GM18909 (cell line): ENCODE measurements at regions not wholly inside any gene's neighbourhood (a gene's known extent, or its start where the extent isn't known, plus 50 kb on each side); places are given as distances from the start of the nearest gene placed in this dataset.

Experiments used
- ATAC-seq: cut with Tn5 transposase; IDR thresholded peaks from one replicate; pipeline ENCODE4 v1.9.1; 2021; ENCODE audit warnings: mild to moderate bottlenecking; ENCODE audit not compliant: unreplicated experiment, poor library complexity

- no peak for ATAC-seq
Measured at GRCh38 chr20:58162986-58163385, 65.5 kb downstream of the ANKRD60 start.

DNA sequence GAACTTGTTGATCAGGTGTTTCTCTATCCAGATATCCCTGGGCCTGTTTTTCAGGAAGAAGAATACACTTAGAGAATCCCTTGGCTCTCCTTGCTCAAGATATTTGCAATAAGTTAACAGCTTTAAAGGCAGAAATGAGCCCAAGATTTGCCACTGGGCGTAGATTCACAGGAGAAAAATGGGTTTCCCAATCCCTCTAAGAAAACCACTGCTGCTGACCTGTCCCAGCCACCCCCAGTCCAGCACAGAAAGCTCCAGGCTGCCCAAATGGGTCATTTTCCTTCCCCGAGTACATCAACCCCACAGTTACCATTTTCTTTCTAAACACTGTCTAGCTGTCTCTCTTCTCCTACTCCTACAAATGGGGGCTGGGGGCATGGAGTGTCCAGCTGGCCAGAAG is 67.3 kb downstream of the ANKRD60 start:
- no peak for ATAC-seq

- no peak for ATAC-seq
Measured at GRCh38 chr20:58160451-58161061, 67.9 kb downstream of the ANKRD60 start.

DNA sequence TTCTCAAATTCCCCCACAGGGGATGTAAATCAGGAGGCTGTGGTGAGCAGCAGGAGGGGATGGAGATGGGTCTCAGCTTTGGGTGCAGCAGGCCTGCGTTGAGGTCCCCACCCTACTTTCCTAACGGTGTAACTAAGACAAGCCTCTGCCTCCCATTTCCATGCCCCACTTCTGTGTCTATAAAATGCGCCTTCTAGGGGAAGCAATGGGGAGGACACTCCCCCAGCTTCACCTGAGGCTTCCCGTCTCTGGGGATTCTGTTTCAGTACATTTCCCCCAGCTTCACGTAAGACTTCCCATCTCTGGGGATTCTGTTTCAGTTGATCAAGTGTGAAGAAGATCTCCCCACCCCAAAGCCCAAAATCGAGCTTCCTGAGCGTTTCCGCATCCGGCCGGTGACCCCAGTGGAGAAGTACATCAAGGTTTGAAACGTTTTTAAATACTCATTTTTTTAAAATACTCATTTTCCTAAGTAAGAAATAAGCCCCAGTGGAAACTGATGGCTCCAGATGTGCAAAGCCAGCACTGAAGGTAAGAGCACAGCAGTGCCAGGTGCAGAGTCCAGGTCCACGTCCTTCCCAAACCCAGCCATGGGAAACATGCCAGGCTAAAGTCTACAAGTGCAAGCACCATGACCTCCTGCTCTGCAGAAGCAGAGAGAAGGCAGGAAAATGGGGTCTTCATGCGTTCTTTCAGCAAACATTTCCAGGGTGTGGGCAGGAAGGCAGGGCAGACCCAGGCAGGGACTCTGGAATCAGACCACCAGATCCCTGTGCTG is 73.1 kb downstream of the ANKRD60 start:
- ATAC-seq = no peak

DNA sequence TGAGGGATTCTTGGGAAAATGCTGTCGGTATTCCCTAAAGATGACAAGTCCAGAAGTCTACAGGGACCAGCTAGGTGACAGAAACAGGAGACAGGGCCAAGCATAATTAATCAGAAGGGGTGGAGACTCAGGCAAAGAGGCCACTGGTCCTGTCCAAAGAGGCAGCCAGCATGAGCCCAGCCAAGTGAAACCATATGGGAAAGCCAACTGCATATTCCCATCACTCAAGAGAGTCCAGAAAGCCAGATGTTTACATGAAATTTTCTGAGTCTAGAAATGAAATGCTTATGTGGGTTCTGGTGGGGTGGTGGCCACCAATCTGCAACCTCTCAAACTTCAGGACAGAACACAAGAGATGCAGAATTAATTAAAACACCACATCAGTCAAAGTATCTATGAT is 74.3 kb downstream of the ANKRD60 start:
- no peak for ATAC-seq

DNA sequence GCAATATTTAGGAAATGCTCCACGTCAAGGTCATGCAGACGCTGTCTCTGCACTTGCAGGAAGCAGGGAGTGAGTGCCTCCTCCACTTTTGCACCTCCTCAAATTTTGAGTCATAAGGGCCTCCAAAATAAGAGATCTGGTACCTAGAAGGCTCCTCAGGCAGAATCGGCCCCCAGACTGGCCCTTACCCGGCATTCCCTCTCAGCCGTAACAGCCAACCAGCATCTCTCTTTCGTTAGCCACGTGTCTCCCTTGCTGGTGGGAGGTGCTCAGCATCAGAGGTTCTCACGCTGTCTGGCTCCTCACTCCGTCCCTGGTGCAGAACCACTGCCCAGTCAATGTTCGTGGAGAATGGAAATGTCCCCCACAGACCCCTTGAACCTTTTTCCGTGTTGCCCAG is 75.3 kb downstream of the ANKRD60 start:
- no peak for ATAC-seq

GRCh38 chr20:58150772-58151171 is 77.7 kb downstream of the ANKRD60 start:
- ATAC-seq = no peak

DNA sequence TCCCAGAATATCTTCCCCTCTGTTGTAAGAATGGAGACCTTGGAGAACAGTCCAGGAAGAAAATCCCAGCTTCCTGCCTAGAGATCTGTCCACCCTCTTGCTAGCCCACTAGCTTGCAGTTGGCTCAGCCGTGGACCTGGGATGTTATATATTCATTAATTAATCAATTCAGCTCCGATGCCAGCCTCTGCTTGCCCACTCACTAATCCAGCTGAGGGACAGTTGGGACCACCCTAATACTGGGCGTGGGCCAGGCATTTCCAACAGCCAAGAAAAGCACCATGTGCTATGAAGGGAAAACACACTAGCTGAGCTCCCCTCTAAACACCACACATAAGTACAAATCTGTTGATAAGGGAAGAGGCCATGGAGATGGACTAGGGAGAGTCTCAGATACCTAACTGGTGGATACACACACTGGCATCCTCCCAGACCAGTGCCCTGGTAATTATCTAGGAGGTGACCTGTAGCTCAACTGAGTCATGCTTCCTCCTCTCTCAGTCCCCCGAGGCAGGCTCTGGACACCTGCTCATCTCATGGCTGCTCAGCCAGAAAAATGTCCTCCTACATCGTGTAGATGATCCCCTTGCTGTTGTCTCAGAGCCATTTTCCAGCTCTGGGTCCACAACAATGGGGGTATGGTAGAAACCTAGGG is 78.9 kb downstream of the ANKRD60 start:
- no peak for ATAC-seq

GRCh38 chr20:58148891-58149290 is 79.6 kb downstream of the ANKRD60 start:
- ATAC-seq = no peak

DNA sequence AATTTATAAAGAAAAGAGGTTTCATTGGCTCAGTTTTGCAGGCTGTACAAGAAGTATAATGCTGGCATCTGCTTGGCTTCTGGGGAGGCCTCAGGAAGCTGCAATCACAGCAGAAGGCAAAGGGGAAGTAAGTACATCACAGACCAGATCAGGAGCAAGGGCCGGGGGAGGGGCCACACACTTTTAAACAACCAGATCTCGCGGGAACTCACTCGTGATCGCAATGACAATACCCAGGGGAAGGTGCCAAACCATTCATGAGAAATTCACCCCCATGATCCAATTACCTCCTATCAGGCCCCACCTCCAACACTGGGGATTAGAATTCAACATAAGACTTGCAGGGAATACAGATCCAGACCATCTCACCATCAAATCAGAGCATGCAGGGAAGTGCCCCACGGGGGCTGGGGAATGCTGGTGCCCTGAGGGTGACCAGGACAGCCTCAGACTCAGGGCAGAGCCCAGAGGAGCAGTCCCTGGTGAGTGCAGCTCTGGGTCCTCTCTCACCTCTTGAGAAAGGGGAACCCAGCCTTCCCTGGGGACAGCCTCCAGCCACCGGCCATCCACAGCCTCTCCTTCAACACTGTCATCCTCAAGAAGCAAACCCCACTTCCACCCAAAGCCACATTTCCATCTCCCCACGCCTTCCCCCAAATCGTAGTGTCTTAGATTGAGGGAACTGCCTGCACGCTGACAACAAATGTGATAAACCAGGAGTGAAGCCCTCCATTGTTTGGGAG is 80.7 kb downstream of the ANKRD60 start:
- no peak for ATAC-seq

DNA sequence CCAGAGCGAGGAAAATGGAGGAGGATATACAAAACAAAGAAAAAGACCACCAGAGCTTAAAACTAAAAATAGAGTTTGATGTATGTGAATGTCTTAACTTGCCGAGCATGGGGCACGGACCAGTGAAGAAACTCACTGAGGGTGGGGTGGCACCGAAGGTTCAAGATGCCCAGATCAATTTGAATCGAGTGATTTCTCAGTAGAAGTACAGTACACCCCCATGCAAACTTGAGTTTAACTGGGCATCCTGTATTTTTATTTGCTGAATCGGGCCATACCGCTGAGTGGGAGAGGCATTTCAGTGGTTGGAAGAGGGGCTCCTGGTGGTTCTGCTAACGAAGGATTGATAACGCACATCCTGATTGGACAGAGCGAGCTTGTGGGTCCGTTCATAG is 81.7 kb downstream of the ANKRD60 start:
- ATAC-seq = no peak

DNA sequence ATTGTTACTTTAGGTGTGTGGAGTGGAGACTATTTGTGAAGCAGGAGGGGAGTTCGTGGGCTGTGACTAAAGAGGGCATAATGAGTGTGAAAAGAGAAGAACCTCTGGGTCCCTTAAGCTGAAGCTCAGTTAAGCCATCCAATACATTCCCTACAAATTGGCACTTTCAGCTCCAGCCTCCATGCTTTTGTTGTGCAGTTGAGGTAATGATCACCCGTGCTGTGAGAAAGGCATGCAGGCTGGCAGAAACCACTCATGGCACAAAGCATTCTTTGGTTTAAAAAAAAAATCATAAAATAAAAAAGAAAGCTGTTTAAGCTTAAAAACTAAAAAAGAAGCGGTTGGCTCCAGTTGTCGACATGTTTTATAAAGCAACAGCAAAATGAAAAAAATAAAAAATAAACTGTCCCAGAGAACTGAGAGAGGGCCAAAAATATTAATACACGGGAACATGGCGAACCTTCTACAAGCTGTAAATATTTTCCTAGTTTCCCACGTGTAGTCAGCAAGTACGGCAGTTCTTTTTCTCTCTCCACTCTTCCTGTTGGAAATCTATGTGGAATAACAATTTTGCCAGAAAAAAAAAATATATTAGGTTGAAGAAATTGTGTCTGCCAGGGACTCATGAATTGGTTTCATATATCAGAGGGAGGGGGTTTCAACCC is 82.2 kb downstream of the ANKRD60 start:
- ATAC-seq = no peak

- no peak for ATAC-seq
Measured at GRCh38 chr20:58145506-58146080, 82.9 kb downstream of the ANKRD60 start.

- ATAC-seq = no peak
Measured at GRCh38 chr20:58144096-58144495, 84.4 kb downstream of the ANKRD60 start.

- ATAC-seq = no peak
Measured at GRCh38 chr20:58143531-58143930, 84.9 kb downstream of the ANKRD60 start.

DNA sequence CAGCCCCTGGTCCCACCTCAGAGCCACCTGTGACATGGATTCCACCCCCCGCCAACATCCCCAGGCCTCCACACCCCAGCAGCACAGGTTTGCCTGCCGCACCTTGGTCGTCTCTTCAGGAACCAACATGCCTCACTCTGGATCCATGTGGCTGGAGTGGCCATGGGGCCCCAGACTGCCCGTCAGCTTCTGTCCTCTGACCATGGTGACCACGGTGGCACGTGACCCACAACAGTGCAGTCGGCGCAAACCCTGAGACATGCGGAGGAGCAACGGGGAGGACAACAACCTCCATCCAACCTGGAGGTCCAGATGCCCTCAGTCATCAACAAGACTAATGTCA is 85.6 kb downstream of the ANKRD60 start:
- no peak for ATAC-seq

GRCh38 chr20:58141971-58142842 is 86.2 kb downstream of the ANKRD60 start:
- no peak for ATAC-seq

GRCh38 chr20:58141496-58141895 is 87.0 kb downstream of the ANKRD60 start:
- no peak for ATAC-seq

GRCh38 chr20:58140787-58141425 is 87.5 kb downstream of the ANKRD60 start:
- ATAC-seq = no peak
